IMR-90 (cell line): ENCODE measurements at regions not wholly inside any gene's neighbourhood (a gene's known extent, or its start where the extent isn't known, plus 50 kb on each side); places are given as distances from the start of the nearest gene placed in this dataset.
A peak's percentile ranks its signal among the peaks of the same experiment; 100 is the strongest.

Experiments
- ATAC-seq: fragments of 200-7000 bp; cut with Tn5 transposase; 2 replicates; pipeline ENCODE4 v1.9.1; 2020; ENCODE audit warnings: low read depth, mild to moderate bottlenecking, moderate library complexity
- BruUV-seq: library from RNA; stranded (reverse); fragments of 400-500 nt; replicated peaks from 2 replicates; lab custom pipeline; 2021; lab: Mats Ljungman, UMichigan
- CTCF ChIA-PET: fragments of 300-600 bp; formaldehyde crosslinking; extraction: SDS; loops from one replicate; lab custom pipeline; 2021; ENCODE audit warnings: antibody characterized with exemption; lab: Yijun Ruan, JAX
- POLR2A ChIA-PET: fragments of 300-600 bp; sonication (Branson Sonifier 250); formaldehyde crosslinking; loops from one replicate; lab custom pipeline; 2022; ENCODE audit warnings: antibody characterized with exemption; ENCODE audit not compliant: unreplicated experiment; lab: Charles Lee
- DNase-seq: peaks from one replicate; pipeline ENCODE4 v3.0.0; 2013
- H2AFZ ChIP-seq: replicated peaks from 2 replicates; pipeline ENCODE3; 2013; ENCODE audit warnings: low read length, mild to moderate bottlenecking; ENCODE audit not compliant: poor library complexity
- H2AK5ac ChIP-seq: 2 replicates; pipeline ENCODE4 v1.6.1; 2013; ENCODE audit warnings: low read depth, low read length, inconsistent platforms
- H2AK9ac ChIP-seq: replicated peaks from 2 replicates; pipeline ENCODE3; 2013; ENCODE audit warnings: mild to moderate bottlenecking, low read depth, low read length, moderate library complexity; ENCODE audit not compliant: poor library complexity
- H2BK120ac ChIP-seq: 2 replicates; pipeline ENCODE4 v1.6.1; 2013; ENCODE audit warnings: low read depth, low read length, inconsistent platforms
- H2BK15ac ChIP-seq: 3 replicates; pipeline ENCODE4 v1.6.1; 2013; ENCODE audit warnings: low read depth, low read length, inconsistent platforms
- H2BK20ac ChIP-seq: 2 replicates; pipeline ENCODE4 v1.6.1; 2013; ENCODE audit warnings: low read depth, mild to moderate bottlenecking, inconsistent platforms, low read length, moderate library complexity
- H2BK5ac ChIP-seq: 2 replicates; pipeline ENCODE4 v1.6.1; 2013; ENCODE audit warnings: mild to moderate bottlenecking, low read depth, low read length, inconsistent platforms; ENCODE audit not compliant: poor library complexity, severe bottlenecking
- H3K14ac ChIP-seq: replicated peaks from 2 replicates; pipeline ENCODE4 v1.6.1; 2013; ENCODE audit warnings: low read depth, low read length, inconsistent platforms
- H3K18ac ChIP-seq: 2 replicates; pipeline ENCODE4 v1.6.1; 2013; ENCODE audit warnings: low read depth, low read length, control low read depth
- H3K23ac ChIP-seq: 2 replicates; pipeline ENCODE4 v1.6.1; 2013; ENCODE audit warnings: low read depth, low read length, inconsistent platforms
- H3K27ac ChIP-seq: 2 replicates; pipeline ENCODE4 v1.5.1; 2013; ENCODE audit warnings: mild to moderate bottlenecking, control low read depth, low read length; ENCODE audit not compliant: insufficient read depth
- H3K27me3 ChIP-seq: 2 replicates; pipeline ENCODE4 v1.6.1; 2013; ENCODE audit warnings: low read length; ENCODE audit not compliant: control insufficient read depth, insufficient read depth
- H3K36me3 ChIP-seq: 2 replicates; pipeline ENCODE4 v1.6.1; 2013; ENCODE audit warnings: low read length, mixed read lengths; ENCODE audit not compliant: control insufficient read depth, insufficient read depth
- H3K4ac ChIP-seq: 2 replicates; pipeline ENCODE4 v1.6.1; 2013; ENCODE audit warnings: low read depth, low read length, inconsistent platforms
- H3K4me1 ChIP-seq: 2 replicates; pipeline ENCODE4 v1.6.1; 2013; ENCODE audit warnings: low read length, mixed read lengths; ENCODE audit not compliant: control insufficient read depth, insufficient read depth
- H3K4me2 ChIP-seq: 2 replicates; pipeline ENCODE4 v1.6.1; 2013; ENCODE audit warnings: low read depth, mild to moderate bottlenecking, control low read depth, low read length, moderate library complexity
- H3K4me3 ChIP-seq: 2 replicates; pipeline ENCODE4 v1.5.1; 2013; ENCODE audit warnings: low read depth, mild to moderate bottlenecking, control low read depth, low read length, moderate library complexity; ENCODE audit not compliant: insufficient read depth
- H3K56ac ChIP-seq: 2 replicates; pipeline ENCODE4 v1.6.1; 2013; ENCODE audit warnings: low read length, inconsistent platforms; ENCODE audit not compliant: insufficient read depth; ENCODE audit errors: extremely low read depth
- H3K79me1 ChIP-seq, 2 experiments: 2 replicates each; pipeline ENCODE4 v1.6.1; 2013; ENCODE audit warnings: low read length in 2 of 2, inconsistent platforms in 1 of 2, low read depth in 1 of 2
- H3K9ac ChIP-seq: 2 replicates; pipeline ENCODE4 v1.6.1; 2013; ENCODE audit warnings: low read depth, low read length, control low read depth
- H3K9me1 ChIP-seq: 2 replicates; pipeline ENCODE4 v1.6.1; 2013; ENCODE audit warnings: low read length, inconsistent platforms; ENCODE audit not compliant: insufficient read depth
- H3K9me3 ChIP-seq: 2 replicates; pipeline ENCODE4 v1.6.1; 2013; ENCODE audit warnings: low read length; ENCODE audit not compliant: control insufficient read depth, insufficient read depth
- H4K20me1 ChIP-seq: 2 replicates; pipeline ENCODE4 v1.6.1; 2013; ENCODE audit warnings: low read length, inconsistent platforms; ENCODE audit not compliant: insufficient read depth
- H4K5ac ChIP-seq: 2 replicates; pipeline ENCODE4 v1.6.1; 2013; ENCODE audit warnings: mild to moderate bottlenecking, low read depth, low read length, control low read depth
- H4K8ac ChIP-seq, 2 experiments: 2 replicates each; pipeline ENCODE4 v1.6.1; 2013; ENCODE audit warnings: low read depth in 2 of 2, low read length in 2 of 2, control low read depth in 1 of 2, inconsistent platforms in 1 of 2
- H4K91ac ChIP-seq: 2 replicates; pipeline ENCODE4 v1.6.1; 2013; ENCODE audit warnings: low read depth, low read length, inconsistent platforms; ENCODE audit not compliant: insufficient read depth
- MAFK ChIP-seq: IDR thresholded peaks from 2 replicates; pipeline ENCODE4 v1.6.1; 2012; ENCODE audit warnings: low read depth, low read length, improper control_type of control experiment
- RAD21 ChIP-seq: IDR thresholded peaks from 2 replicates; pipeline ENCODE4 v1.6.1; 2012; ENCODE audit warnings: low read length, improper control_type of control experiment
- WGBS, 2 experiments: methylation state at CpG; one replicate each; pipeline versions ENCODE4 v1.1.5 to v1.1.7; 2013; ENCODE audit warnings: missing lambda C conversion rate in 2 of 2; ENCODE audit not compliant: insufficient read length in 1 of 2; ENCODE audit errors: extremely low coverage in 2 of 2; 5-methylcytosine and 5-hydroxymethylcytosine counted together
- dilution Hi-C: fragments of 300-500 bp; cut with HindIII; formaldehyde crosslinking; loops from one replicate; pipeline ENCODE4 v1.14.3; 2018; ENCODE audit warnings: low sequenced_read_pairs; ENCODE audit not compliant: unreplicated experiment
- in situ Hi-C: fragments of 300-500 bp; cut with MboI; formaldehyde crosslinking; loops from 3 replicates; pipeline ENCODE4 v1.14.3; 2019; ENCODE audit warnings: low sequenced_read_pairs, inconsistent platforms, mixed read lengths
- intact Hi-C: fragments of 100-400 bp; cut with micrococcal nuclease; formaldehyde crosslinking; loops from 2 replicates; pipeline ENCODE4 v1.10.0; 2022

DNA sequence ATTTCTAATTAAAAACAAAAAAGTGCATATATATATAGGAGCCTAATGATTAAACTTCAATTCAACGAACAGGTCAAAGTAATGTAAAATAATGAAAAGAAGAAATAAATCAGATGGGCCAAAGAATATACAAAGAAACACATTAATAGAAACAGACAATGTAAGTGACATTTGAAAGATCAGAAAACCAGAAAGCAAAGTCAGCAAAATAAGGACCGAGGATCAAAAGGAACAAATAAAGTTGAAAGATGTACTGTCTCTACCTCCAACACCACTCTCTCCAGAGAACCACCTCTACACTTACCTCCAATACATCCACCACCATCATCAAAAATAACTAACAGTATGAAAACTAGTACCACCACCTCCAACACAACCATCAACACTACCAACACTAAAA is 1226.3 kb upstream of the NCAM2 start:
- H3K18ac ChIP-seq = no peak overlapping the region
- H3K79me1 ChIP-seq = no peaks in the 10 kb centered on the region
- H2AK9ac ChIP-seq = no peak overlapping the region
- no peak overlapping the region for H2AFZ ChIP-seq
- DNase-seq (no peak), ATAC-seq (no peak)
- WGBS, 2 experiments = no CpG with 5 or more reads among the region's 2 CpGs
- no peak overlapping the region for H3K56ac ChIP-seq
- in situ Hi-C loops = no loop called here
- no peaks in the 10 kb centered on the region for H4K20me1 ChIP-seq
- no peak overlapping the region for H3K4ac ChIP-seq
- H3K23ac ChIP-seq = no peak overlapping the region
- POLR2A ChIA-PET = no interaction called here
- no peaks in the 10 kb centered on the region for H3K36me3 ChIP-seq
- H3K27me3 ChIP-seq = no peaks in the 10 kb centered on the region
- no peaks in the 10 kb centered on the region for H3K9me1 ChIP-seq
- dilution Hi-C loops = no loop called here
- CTCF ChIA-PET = no interaction called here
- H3K9ac ChIP-seq = no peak overlapping the region
- H2BK120ac ChIP-seq = no peak overlapping the region
- H3K14ac ChIP-seq = no peak overlapping the region
- no peak overlapping the region for H4K5ac ChIP-seq
- intact Hi-C loops = no loop called here
- H3K4me2 ChIP-seq = no peak overlapping the region
- H2AK5ac ChIP-seq = no peak overlapping the region
- BruUV-seq = no TSS peak
- no peak overlapping the region for H4K91ac ChIP-seq
- no peaks in the 10 kb centered on the region for H3K9me3 ChIP-seq
- H3K4me3 ChIP-seq = no peak overlapping the region
- no peak overlapping the region for H4K8ac ChIP-seq
- peak; percentile 73 for TF ChIP-seq MAFK
- no peak for TF ChIP-seq RAD21
- H3K27ac ChIP-seq = no peak overlapping the region
- H2BK5ac ChIP-seq = no peak overlapping the region
- no peaks in the 10 kb centered on the region for H3K4me1 ChIP-seq
- no peak overlapping the region for H2BK15ac ChIP-seq
- no peak overlapping the region for H2BK20ac ChIP-seq
